IMR-90 (cell line): ENCODE measurements at regions not wholly inside any gene's neighbourhood (a gene's known extent, or its start where the extent isn't known, plus 50 kb on each side); places are given as distances from the start of the nearest gene placed in this dataset.

Experiments used
- ATAC-seq: fragments of 200-7000 bp; cut with Tn5 transposase; 2 replicates; pipeline ENCODE4 v1.9.1; 2020; ENCODE audit warnings: low read depth, mild to moderate bottlenecking, moderate library complexity
- BruUV-seq: library from RNA; stranded (reverse); fragments of 400-500 nt; replicated peaks from 2 replicates; lab custom pipeline; 2021; lab: Mats Ljungman, UMichigan
- CTCF ChIA-PET: fragments of 300-600 bp; formaldehyde crosslinking; extraction: SDS; loops from one replicate; lab custom pipeline; 2021; ENCODE audit warnings: antibody characterized with exemption; lab: Yijun Ruan, JAX
- POLR2A ChIA-PET: fragments of 300-600 bp; sonication (Branson Sonifier 250); formaldehyde crosslinking; loops from one replicate; lab custom pipeline; 2022; ENCODE audit warnings: antibody characterized with exemption; ENCODE audit not compliant: unreplicated experiment; lab: Charles Lee
- DNase-seq: peaks from one replicate; pipeline ENCODE4 v3.0.0; 2013
- H2AFZ ChIP-seq: replicated peaks from 2 replicates; pipeline ENCODE3; 2013; ENCODE audit warnings: low read length, mild to moderate bottlenecking; ENCODE audit not compliant: poor library complexity
- H2AK5ac ChIP-seq: 2 replicates; pipeline ENCODE4 v1.6.1; 2013; ENCODE audit warnings: low read depth, low read length, inconsistent platforms
- H2AK9ac ChIP-seq: replicated peaks from 2 replicates; pipeline ENCODE3; 2013; ENCODE audit warnings: mild to moderate bottlenecking, low read depth, low read length, moderate library complexity; ENCODE audit not compliant: poor library complexity
- H2BK120ac ChIP-seq: 2 replicates; pipeline ENCODE4 v1.6.1; 2013; ENCODE audit warnings: low read depth, low read length, inconsistent platforms
- H2BK15ac ChIP-seq: 3 replicates; pipeline ENCODE4 v1.6.1; 2013; ENCODE audit warnings: low read depth, low read length, inconsistent platforms
- H2BK20ac ChIP-seq: 2 replicates; pipeline ENCODE4 v1.6.1; 2013; ENCODE audit warnings: low read depth, mild to moderate bottlenecking, inconsistent platforms, low read length, moderate library complexity
- H2BK5ac ChIP-seq: 2 replicates; pipeline ENCODE4 v1.6.1; 2013; ENCODE audit warnings: mild to moderate bottlenecking, low read depth, low read length, inconsistent platforms; ENCODE audit not compliant: poor library complexity, severe bottlenecking
- H3K14ac ChIP-seq: replicated peaks from 2 replicates; pipeline ENCODE4 v1.6.1; 2013; ENCODE audit warnings: low read depth, low read length, inconsistent platforms
- H3K18ac ChIP-seq: 2 replicates; pipeline ENCODE4 v1.6.1; 2013; ENCODE audit warnings: low read depth, low read length, control low read depth
- H3K23ac ChIP-seq: 2 replicates; pipeline ENCODE4 v1.6.1; 2013; ENCODE audit warnings: low read depth, low read length, inconsistent platforms
- H3K27ac ChIP-seq: 2 replicates; pipeline ENCODE4 v1.5.1; 2013; ENCODE audit warnings: mild to moderate bottlenecking, control low read depth, low read length; ENCODE audit not compliant: insufficient read depth
- H3K27me3 ChIP-seq: 2 replicates; pipeline ENCODE4 v1.6.1; 2013; ENCODE audit warnings: low read length; ENCODE audit not compliant: control insufficient read depth, insufficient read depth
- H3K36me3 ChIP-seq: 2 replicates; pipeline ENCODE4 v1.6.1; 2013; ENCODE audit warnings: low read length, mixed read lengths; ENCODE audit not compliant: control insufficient read depth, insufficient read depth
- H3K4ac ChIP-seq: 2 replicates; pipeline ENCODE4 v1.6.1; 2013; ENCODE audit warnings: low read depth, low read length, inconsistent platforms
- H3K4me1 ChIP-seq: 2 replicates; pipeline ENCODE4 v1.6.1; 2013; ENCODE audit warnings: low read length, mixed read lengths; ENCODE audit not compliant: control insufficient read depth, insufficient read depth
- H3K4me2 ChIP-seq: 2 replicates; pipeline ENCODE4 v1.6.1; 2013; ENCODE audit warnings: low read depth, mild to moderate bottlenecking, control low read depth, low read length, moderate library complexity
- H3K4me3 ChIP-seq: 2 replicates; pipeline ENCODE4 v1.5.1; 2013; ENCODE audit warnings: low read depth, mild to moderate bottlenecking, control low read depth, low read length, moderate library complexity; ENCODE audit not compliant: insufficient read depth
- H3K56ac ChIP-seq: 2 replicates; pipeline ENCODE4 v1.6.1; 2013; ENCODE audit warnings: low read length, inconsistent platforms; ENCODE audit not compliant: insufficient read depth; ENCODE audit errors: extremely low read depth
- H3K79me1 ChIP-seq, 2 experiments: 2 replicates each; pipeline ENCODE4 v1.6.1; 2013; ENCODE audit warnings: low read length in 2 of 2, inconsistent platforms in 1 of 2, low read depth in 1 of 2
- H3K9ac ChIP-seq: 2 replicates; pipeline ENCODE4 v1.6.1; 2013; ENCODE audit warnings: low read depth, low read length, control low read depth
- H3K9me1 ChIP-seq: 2 replicates; pipeline ENCODE4 v1.6.1; 2013; ENCODE audit warnings: low read length, inconsistent platforms; ENCODE audit not compliant: insufficient read depth
- H3K9me3 ChIP-seq: 2 replicates; pipeline ENCODE4 v1.6.1; 2013; ENCODE audit warnings: low read length; ENCODE audit not compliant: control insufficient read depth, insufficient read depth
- H4K20me1 ChIP-seq: 2 replicates; pipeline ENCODE4 v1.6.1; 2013; ENCODE audit warnings: low read length, inconsistent platforms; ENCODE audit not compliant: insufficient read depth
- H4K5ac ChIP-seq: 2 replicates; pipeline ENCODE4 v1.6.1; 2013; ENCODE audit warnings: mild to moderate bottlenecking, low read depth, low read length, control low read depth
- H4K8ac ChIP-seq, 2 experiments: 2 replicates each; pipeline ENCODE4 v1.6.1; 2013; ENCODE audit warnings: low read depth in 2 of 2, low read length in 2 of 2, control low read depth in 1 of 2, inconsistent platforms in 1 of 2
- H4K91ac ChIP-seq: 2 replicates; pipeline ENCODE4 v1.6.1; 2013; ENCODE audit warnings: low read depth, low read length, inconsistent platforms; ENCODE audit not compliant: insufficient read depth
- BHLHE40 ChIP-seq: fragments of 150-350 bp; IDR thresholded peaks from 2 replicates; pipeline ENCODE4 v1.6.1; 2016; ENCODE audit warnings: mild to moderate bottlenecking, low read depth, low read length
- CEBPB ChIP-seq: IDR thresholded peaks from 2 replicates; pipeline ENCODE4 v1.6.1; 2012; ENCODE audit warnings: low read depth, low read length, improper control_type of control experiment
- CHD1 ChIP-seq: IDR thresholded peaks from 2 replicates; pipeline ENCODE4 v1.6.1; 2012; ENCODE audit warnings: low read depth, low read length, improper control_type of control experiment
- CTCF ChIP-seq: conservative IDR thresholded peaks from 2 replicates; pipeline ENCODE4 v1.5.1; 2012; ENCODE audit warnings: mild to moderate bottlenecking, low read depth, low read length, improper control_type of control experiment
- FOS ChIP-seq: fragments of 150-350 bp; IDR thresholded peaks from 2 replicates; pipeline ENCODE4 v1.6.1; 2016; ENCODE audit warnings: low read depth, low read length
- MAFK ChIP-seq: IDR thresholded peaks from 2 replicates; pipeline ENCODE4 v1.6.1; 2012; ENCODE audit warnings: low read depth, low read length, improper control_type of control experiment
- MAZ ChIP-seq: IDR thresholded peaks from 2 replicates; pipeline ENCODE4 v1.6.1; 2012; ENCODE audit warnings: low read depth, mild to moderate bottlenecking, low read length, improper control_type of control experiment, moderate library complexity, borderline replicate concordance
- MXI1 ChIP-seq: IDR thresholded peaks from 2 replicates; pipeline ENCODE4 v1.6.1; 2012; ENCODE audit warnings: low read depth, mild to moderate bottlenecking, low read length, moderate library complexity, borderline replicate concordance
- NFE2L2 ChIP-seq: fragments of 150-350 bp; IDR thresholded peaks from 2 replicates; pipeline ENCODE4 v1.6.1; 2016; ENCODE audit warnings: low read depth, mild to moderate bottlenecking, low read length
- POLR2A ChIP-seq: IDR thresholded peaks from 2 replicates; pipeline ENCODE4 v1.6.1; 2012; ENCODE audit warnings: mild to moderate bottlenecking, low read depth, low read length
- RCOR1 ChIP-seq: IDR thresholded peaks from 2 replicates; pipeline ENCODE4 v1.6.1; 2012; ENCODE audit warnings: mild to moderate bottlenecking, low read length, improper control_type of control experiment; ENCODE audit not compliant: insufficient replicate concordance
- RFX5 ChIP-seq: IDR thresholded peaks from 2 replicates; pipeline ENCODE4 v1.8.0; 2012; ENCODE audit warnings: low read depth, mild to moderate bottlenecking, low read length, moderate library complexity
- USF2 ChIP-seq: fragments of 150-350 bp; IDR thresholded peaks from 2 replicates; pipeline ENCODE4 v1.6.1; 2017; ENCODE audit warnings: mild to moderate bottlenecking, antibody characterized with exemption, low read length, low read depth
- WGBS, 2 experiments: methylation state at CpG; one replicate each; pipeline versions ENCODE4 v1.1.5 to v1.1.7; 2013; ENCODE audit warnings: missing lambda C conversion rate in 2 of 2; ENCODE audit not compliant: insufficient read length in 1 of 2; ENCODE audit errors: extremely low coverage in 2 of 2; 5-methylcytosine and 5-hydroxymethylcytosine counted together
- dilution Hi-C: fragments of 300-500 bp; cut with HindIII; formaldehyde crosslinking; loops from one replicate; pipeline ENCODE4 v1.14.3; 2018; ENCODE audit warnings: low sequenced_read_pairs; ENCODE audit not compliant: unreplicated experiment
- in situ Hi-C: fragments of 300-500 bp; cut with MboI; formaldehyde crosslinking; loops from 3 replicates; pipeline ENCODE4 v1.14.3; 2019; ENCODE audit warnings: low sequenced_read_pairs, inconsistent platforms, mixed read lengths
- intact Hi-C: fragments of 100-400 bp; cut with micrococcal nuclease; formaldehyde crosslinking; loops from 2 replicates; pipeline ENCODE4 v1.10.0; 2022

- DNase-seq: no peak
- no peak overlapping the region for H4K91ac ChIP-seq
- no peak overlapping the region for H3K27ac ChIP-seq
- TF ChIP-seq RFX5 (no peak), CTCF (no peak), BHLHE40 (no peak), MXI1 (no peak), RCOR1 (no peak), POLR2A (no peak), CEBPB (no peak), CHD1 (no peak), FOS (no peak), MAFK (no peak), USF2 (no peak), NFE2L2 (no peak), MAZ (no peak)
- no peaks in the 10 kb centered on the region for H4K20me1 ChIP-seq
- H2BK20ac ChIP-seq: no peak overlapping the region
- peaks cover 17% of the 10 kb centered on the region for H3K27me3 ChIP-seq
- H3K14ac ChIP-seq: no peak overlapping the region
- H3K9me1 ChIP-seq: peaks cover 12% of the 10 kb centered on the region
- no peak overlapping the region for H3K18ac ChIP-seq
- no TSS peak for BruUV-seq
- H3K9ac ChIP-seq: no peak overlapping the region
- H2BK15ac ChIP-seq: no peak overlapping the region
- H4K8ac ChIP-seq: no peak overlapping the region
- no peak overlapping the region for H4K5ac ChIP-seq
- no peak overlapping the region for H3K4me2 ChIP-seq
- H3K4ac ChIP-seq: no peak overlapping the region
- H3K4me3 ChIP-seq: no peak overlapping the region
- WGBS, 2 experiments: no CpG with 5 or more reads among the region's 4 CpGs
- no peak overlapping the region for H2BK120ac ChIP-seq
- H3K36me3 ChIP-seq: no peaks in the 10 kb centered on the region
- dilution Hi-C loops (no loop called here), in situ Hi-C loops (loop anchor here (25.0 kb wide), 1 partner anchor 815 kb away; no protein-coding TSS in a partner anchor), intact Hi-C loops (no loop called here)
- H3K4me1 ChIP-seq: peaks cover 6% of the 10 kb centered on the region
- H3K56ac ChIP-seq: no peak overlapping the region
- no peak overlapping the region for H2AFZ ChIP-seq
- H3K9me3 ChIP-seq: no peaks in the 10 kb centered on the region
- no peak overlapping the region for H2AK5ac ChIP-seq
- no peaks in the 10 kb centered on the region for H3K79me1 ChIP-seq
- no peak overlapping the region for H2AK9ac ChIP-seq
- ChIA-PET POLR2A (no interaction called here), CTCF (interaction anchor here (1.2 kb wide), 1 partner anchor 42 kb away, joined by 4 read pairs; no protein-coding TSS in a partner anchor)
- no peak overlapping the region for H3K23ac ChIP-seq
- no peak for ATAC-seq
- H2BK5ac ChIP-seq: no peak overlapping the region
Measured at GRCh38 chr15:31477301-31477700, 150.7 kb downstream of the KLF13 start.
